HG02970 (cell line): ENCODE measurements at regions not wholly inside any gene's neighbourhood (a gene's known extent, or its start where the extent isn't known, plus 50 kb on each side); places are given as distances from the start of the nearest gene placed in this dataset.

ENCODE experiments used
- ATAC-seq: cut with Tn5 transposase; IDR thresholded peaks from one replicate; pipeline ENCODE4 v1.9.1; 2021; ENCODE audit warnings: mild to moderate bottlenecking, moderate library complexity, moderate number of reproducible peaks; ENCODE audit not compliant: unreplicated experiment, low FRiP score

GRCh38 chr5:175805256-175806011 lies 65.9 kb upstream of the CPLX2 start:
- ATAC-seq = no peak

GRCh38 chr5:175808711-175809110 lies 62.7 kb upstream of the CPLX2 start:
- no peak for ATAC-seq

GRCh38 chr5:175809531-175810121 lies 61.8 kb upstream of the CPLX2 start:
- ATAC-seq = no peak

GRCh38 chr5:175810457-175810856 lies 60.9 kb upstream of the CPLX2 start:
- no peak for ATAC-seq

- ATAC-seq = no peak
Observed at GRCh38 chr5:175811589-175811988, 59.8 kb upstream of the CPLX2 start.

- no peak for ATAC-seq
Observed at GRCh38 chr5:175813943-175814630, 57.3 kb upstream of the CPLX2 start.

GRCh38 chr5:175814691-175815090 lies 56.7 kb upstream of the CPLX2 start:
- no peak for ATAC-seq

GRCh38 chr5:175815126-175815913 lies 56.1 kb upstream of the CPLX2 start:
- ATAC-seq = no peak

- no peak for ATAC-seq
Observed at GRCh38 chr5:175816348-175816747, 55.0 kb upstream of the CPLX2 start.

GRCh38 chr5:175819090-175819425 lies 52.3 kb upstream of the CPLX2 start:
- ATAC-seq = no peak

GRCh38 chr5:175820230-175820629 lies 51.1 kb upstream of the CPLX2 start:
- ATAC-seq = no peak
